ENCODE measurements at regions not wholly inside any gene's neighbourhood (a gene's known extent, or its start where the extent isn't known, plus 50 kb on each side); places are given as distances from the start of the nearest gene placed in this dataset.

- no peak for DNase-seq (ENCODE audit: low read depth)
These were observed 82.6 kb upstream of the SKOR2 start for GRCh38 chr18:47333926-47334635.

- no peak for DNase-seq (ENCODE audit: low read depth)
These were observed 80.2 kb upstream of the SKOR2 start for GRCh38 chr18:47331641-47332040.

- no peak for DNase-seq (ENCODE audit: low read depth)
These were observed 79.6 kb upstream of the SKOR2 start for GRCh38 chr18:47331026-47331425.

- DNase-seq (ENCODE audit: low read depth) = no peak
These were observed 71.7 kb upstream of the SKOR2 start for GRCh38 chr18:47323158-47323557.

GRCh38 chr18:47321815-47322214, 70.4 kb upstream of the SKOR2 start:
- no peak for DNase-seq (ENCODE audit: low read depth)

GRCh38 chr18:47317824-47318508, 66.5 kb upstream of the SKOR2 start:
- no peak for DNase-seq (ENCODE audit: low read depth)

- DNase-seq (ENCODE audit: low read depth) = no peak
These were observed 65.5 kb upstream of the SKOR2 start for GRCh38 chr18:47316924-47317323.

- DNase-seq (ENCODE audit: low read depth) = no peak
These were observed 62.4 kb upstream of the SKOR2 start for GRCh38 chr18:47313901-47314300.

GRCh38 chr18:47311585-47311984, 60.1 kb upstream of the SKOR2 start:
- no peak for DNase-seq (ENCODE audit: low read depth)

Data from stimulated activated CD8-positive, alpha-beta memory T cell treated with anti-CD3 and anti-CD28 coated beads, Interleukin-15, amount 100 ng/mL, for 24 hours (primary cell).